OCI-LY1 (cell line): ENCODE measurements at regions not wholly inside any gene's neighbourhood (a gene's known extent, or its start where the extent isn't known, plus 50 kb on each side); places are given as distances from the start of the nearest gene placed in this dataset.

Experiments
- H2AFZ ChIP-seq: fragments of 200-600 bp; sonication (generic), shearing (Covaris generic); 2 replicates; pipeline ENCODE4 v1.6.0; 2014; ENCODE audit warnings: antibody characterized with exemption, mild to moderate bottlenecking, low read length
- H3F3A ChIP-seq: fragments of 200-600 bp; sonication (generic), shearing (Covaris generic); 2 replicates; pipeline ENCODE4 v1.6.0; 2014; ENCODE audit warnings: mild to moderate bottlenecking, antibody characterized with exemption, low read length, moderate library complexity; ENCODE audit not compliant: insufficient read depth
- H3K27ac ChIP-seq: fragments of 200-600 bp; sonication (generic); 2 replicates; pipeline ENCODE4 v1.5.1; 2014; ENCODE audit warnings: low read length, mixed run types, mild to moderate bottlenecking, low read depth; ENCODE audit not compliant: poor library complexity, severe bottlenecking
- H3K27me3 ChIP-seq: fragments of 200-600 bp; sonication (generic); 2 replicates; pipeline ENCODE4 v1.6.0; 2014; ENCODE audit warnings: antibody characterized with exemption, mild to moderate bottlenecking, low read length, moderate library complexity; ENCODE audit not compliant: insufficient read depth
- H3K36me3 ChIP-seq: fragments of 200-600 bp; sonication (generic); 2 replicates; pipeline ENCODE4 v1.6.1; 2014; ENCODE audit warnings: mild to moderate bottlenecking, antibody characterized with exemption, low read length, moderate library complexity, mixed read lengths; ENCODE audit not compliant: insufficient read depth
- H3K4me1 ChIP-seq: fragments of 200-600 bp; sonication (generic); 2 replicates; pipeline ENCODE4 v1.5.1; 2014; ENCODE audit warnings: mild to moderate bottlenecking, low read length, moderate library complexity; ENCODE audit not compliant: insufficient read depth, severe bottlenecking
- H3K4me2 ChIP-seq: fragments of 200-600 bp; sonication (generic), shearing (Covaris generic); 2 replicates; pipeline ENCODE4 v1.6.1; 2014; ENCODE audit warnings: low read length
- H3K4me3 ChIP-seq: fragments of 200-600 bp; sonication (generic); 2 replicates; pipeline ENCODE4 v1.5.1; 2014; ENCODE audit warnings: low read length, low read depth, mild to moderate bottlenecking, mixed read lengths; ENCODE audit not compliant: poor library complexity, severe bottlenecking
- H3K79me2 ChIP-seq: fragments of 200-600 bp; shearing (Covaris generic); 2 replicates; pipeline ENCODE4 v1.6.1; 2016; ENCODE audit warnings: mixed run types, low read length, mixed read lengths; ENCODE audit not compliant: insufficient read depth
- H3K9ac ChIP-seq: fragments of 200-600 bp; sonication (generic), shearing (Covaris generic); 2 replicates; pipeline ENCODE4 v1.6.1; 2014; ENCODE audit warnings: mild to moderate bottlenecking, low read length, mixed read lengths
- H3K9me2 ChIP-seq: fragments of 200-600 bp; sonication (generic), shearing (Covaris generic); 2 replicates; pipeline ENCODE4 v1.6.1; 2014; ENCODE audit warnings: low read depth, mild to moderate bottlenecking, low read length, mixed read lengths
- H3K9me3 ChIP-seq: fragments of 200-600 bp; shearing (Covaris generic); 2 replicates; pipeline ENCODE4 v1.6.1; 2014; ENCODE audit warnings: low read length, mixed read lengths
- H4K20me1 ChIP-seq: fragments of 200-600 bp; sonication (generic), shearing (Covaris generic); 2 replicates; pipeline ENCODE4 v1.6.0; 2016; ENCODE audit warnings: mild to moderate bottlenecking, low read length; ENCODE audit not compliant: insufficient read depth
- CTCF ChIP-seq: fragments of 200-600 bp; sonication (generic), shearing (Covaris generic); IDR thresholded peaks from 2 replicates; pipeline ENCODE4 v1.5.1; 2017; ENCODE audit warnings: mild to moderate bottlenecking, antibody characterized with exemption, low read length, moderate library complexity, mixed read lengths
- EZH2 ChIP-seq: fragments of 200-600 bp; sonication (generic), shearing (Covaris generic); IDR thresholded peaks from 2 replicates; pipeline ENCODE4 v1.8.0; 2017; ENCODE audit warnings: borderline replicate concordance, mixed run types, mild to moderate bottlenecking, antibody characterized with exemption, low read length, moderate library complexity, mixed read lengths

DNA sequence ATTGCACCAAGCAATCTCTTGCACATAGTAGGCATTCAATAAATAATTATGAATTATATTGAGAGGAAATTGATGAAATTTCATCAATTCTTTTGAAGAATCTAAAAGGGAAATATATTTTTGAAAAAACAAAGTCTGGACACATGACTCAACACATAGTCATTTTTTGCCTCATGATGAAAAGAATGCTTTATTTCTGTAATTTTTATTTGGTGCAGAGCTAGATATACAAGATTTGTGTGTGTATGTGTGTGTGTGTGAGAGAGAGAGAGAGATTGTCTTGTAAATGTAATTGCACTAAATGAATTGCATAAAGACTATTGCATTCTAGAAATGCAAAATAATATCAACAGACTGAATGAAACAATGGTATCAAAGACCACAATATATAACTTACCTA is 206.2 kb upstream of the C1orf87 start:
- H3K4me2 ChIP-seq, result no peak overlapping the region
- no peaks in the 10 kb centered on the region for H3K36me3 ChIP-seq
- TF ChIP-seq EZH2, result no peak
- no peak for TF ChIP-seq CTCF

GRCh38 chr1:60277269-60277668 is 203.7 kb upstream of the C1orf87 start:
- no peak overlapping the region for H3K9ac ChIP-seq
- TF ChIP-seq CTCF, result no peak
- no peak for TF ChIP-seq EZH2
- no peaks in the 10 kb centered on the region for H3K4me1 ChIP-seq

More for the DNA sequence above, 206.2 kb upstream of the C1orf87 start:
- H4K20me1 ChIP-seq, result no peaks in the 10 kb centered on the region
- H3K4me3 ChIP-seq, result no peak overlapping the region
- H3K9ac ChIP-seq, result no peak overlapping the region
- H3K79me2 ChIP-seq, result no peaks in the 10 kb centered on the region
- H3K4me1 ChIP-seq, result no peaks in the 10 kb centered on the region
- H3K27ac ChIP-seq, result no peak overlapping the region
- H3K9me3 ChIP-seq, result no peaks in the 10 kb centered on the region
- H2AFZ ChIP-seq, result no peak overlapping the region
- no peaks in the 10 kb centered on the region for H3K27me3 ChIP-seq
- H3K9me2 ChIP-seq, result no peaks in the 10 kb centered on the region
- no peaks in the 10 kb centered on the region for H3F3A ChIP-seq

DNA sequence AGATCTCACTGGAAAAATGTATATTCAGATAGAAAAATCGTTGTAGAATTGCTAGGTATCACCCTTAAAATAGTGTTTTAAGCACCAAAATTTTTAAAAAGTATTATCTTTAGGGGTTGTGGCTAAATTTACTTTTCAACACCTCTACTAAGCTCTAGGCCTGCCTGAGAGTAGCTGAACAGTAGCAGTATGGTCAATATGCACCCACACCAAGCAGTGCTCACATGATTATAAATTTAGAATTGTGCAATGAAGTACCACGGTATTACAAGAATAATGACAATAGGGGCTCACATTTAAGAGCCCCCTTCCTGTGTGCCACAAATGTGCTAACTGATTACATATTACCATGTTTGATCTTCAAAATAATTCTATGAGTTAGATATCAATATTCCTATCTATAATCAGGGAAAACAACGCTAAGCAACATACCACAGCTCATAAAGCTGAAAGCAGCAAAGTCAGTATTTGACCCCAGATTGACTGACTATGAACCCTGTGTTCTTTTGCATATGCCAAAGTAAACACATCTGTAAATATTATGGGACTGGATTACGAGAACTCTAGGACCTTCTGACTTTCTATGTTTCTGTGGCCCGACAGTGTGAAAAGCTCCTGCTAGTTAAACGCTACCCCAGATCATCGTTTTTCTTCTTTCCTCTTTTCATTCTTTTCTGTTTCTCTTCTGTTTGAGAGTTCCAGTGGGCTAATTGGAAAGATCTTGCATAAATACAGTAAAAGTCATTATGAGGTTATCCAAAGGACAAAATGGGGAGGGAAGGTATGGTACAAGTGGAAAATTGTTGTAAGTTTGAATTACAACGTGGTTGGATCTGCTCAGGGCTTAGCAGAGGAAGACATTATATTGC is 201.1 kb upstream of the C1orf87 start:
- H3K27ac ChIP-seq, result no peak overlapping the region
- H3K4me2 ChIP-seq, result no peak overlapping the region
- H3K27me3 ChIP-seq, result no peaks in the 10 kb centered on the region
- no peaks in the 10 kb centered on the region for H3K36me3 ChIP-seq
- TF ChIP-seq CTCF, result no peak
- TF ChIP-seq EZH2, result no peak
- H3K9ac ChIP-seq, result no peak overlapping the region
- no peaks in the 10 kb centered on the region for H3F3A ChIP-seq
- H3K9me3 ChIP-seq, result no peaks in the 10 kb centered on the region
- no peaks in the 10 kb centered on the region for H4K20me1 ChIP-seq
- no peaks in the 10 kb centered on the region for H3K79me2 ChIP-seq
- H3K4me1 ChIP-seq, result no peaks in the 10 kb centered on the region
- no peak overlapping the region for H2AFZ ChIP-seq
- no peak overlapping the region for H3K4me3 ChIP-seq
- no peaks in the 10 kb centered on the region for H3K9me2 ChIP-seq

More at GRCh38 chr1:60277269-60277668, 203.7 kb upstream of the C1orf87 start:
- no peak overlapping the region for H3K4me3 ChIP-seq
- H3K9me2 ChIP-seq, result no peaks in the 10 kb centered on the region
- H4K20me1 ChIP-seq, result no peaks in the 10 kb centered on the region
- H3K36me3 ChIP-seq, result no peaks in the 10 kb centered on the region
- no peaks in the 10 kb centered on the region for H3K9me3 ChIP-seq
- no peak overlapping the region for H3K4me2 ChIP-seq
- H3K27me3 ChIP-seq, result no peaks in the 10 kb centered on the region
- H3F3A ChIP-seq, result no peaks in the 10 kb centered on the region
- H3K27ac ChIP-seq, result no peak overlapping the region
- no peaks in the 10 kb centered on the region for H3K79me2 ChIP-seq
- no peak overlapping the region for H2AFZ ChIP-seq
